ENCODE measurements at regions not wholly inside any gene's neighbourhood (a gene's known extent, or its start where the extent isn't known, plus 50 kb on each side); places are given as distances from the start of the nearest gene placed in this dataset.
A peak's percentile ranks its signal among the peaks of the same experiment; 100 is the strongest.

GRCh38 chr13:111911121-111911720, 155.7 kb upstream of the SOX1 start:
- no peak for DNase-seq

- DNase-seq = peak; percentile 57
Measured at GRCh38 chr13:111911754-111912452, 155.0 kb upstream of the SOX1 start.

GRCh38 chr13:111912453-111912866, 154.5 kb upstream of the SOX1 start:
- DNase-seq = no peak

DNA sequence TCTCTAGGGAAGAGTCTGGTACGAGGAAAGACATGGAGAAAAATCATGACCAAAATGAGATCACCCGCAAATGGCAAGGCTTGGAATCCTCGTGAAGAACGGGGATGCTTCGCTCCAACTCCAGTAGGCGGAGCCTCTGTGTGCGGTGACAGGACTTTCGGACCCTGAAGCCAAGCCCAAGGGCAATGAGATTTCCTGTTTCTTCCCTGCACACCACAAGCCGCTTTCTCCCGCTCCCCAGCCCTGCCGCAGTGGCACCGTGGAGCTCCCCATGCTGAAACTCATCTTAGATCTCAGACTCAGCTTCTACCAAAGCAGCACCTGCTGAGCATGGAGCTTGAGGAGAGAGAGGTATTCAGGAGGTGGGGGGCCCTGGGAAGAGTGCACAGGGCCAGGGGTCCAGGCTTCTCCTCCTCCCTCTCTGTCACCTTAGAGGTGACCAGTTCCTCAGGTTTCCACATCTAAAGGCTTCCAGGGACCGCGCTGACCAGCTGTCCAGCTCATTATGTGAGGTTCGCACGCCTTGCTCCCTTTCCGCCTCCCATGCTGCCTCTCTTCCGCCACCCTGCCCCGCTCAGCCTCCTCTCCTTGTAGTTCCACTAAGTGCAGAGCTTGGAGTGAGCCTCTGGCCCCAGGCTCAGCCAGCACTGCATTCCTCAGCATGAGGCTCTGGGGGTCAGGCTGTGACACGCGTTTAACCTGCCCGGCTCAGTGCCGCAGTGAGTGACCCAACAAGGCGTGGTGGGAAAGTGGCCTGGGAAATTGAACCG, 153.8 kb upstream of the SOX1 start:
- DNase-seq = no peak

GRCh38 chr13:111913761-111914140, 153.2 kb upstream of the SOX1 start:
- DNase-seq = no peak

- no peak for DNase-seq
Measured at GRCh38 chr13:111914241-111915103, 152.5 kb upstream of the SOX1 start.

DNA sequence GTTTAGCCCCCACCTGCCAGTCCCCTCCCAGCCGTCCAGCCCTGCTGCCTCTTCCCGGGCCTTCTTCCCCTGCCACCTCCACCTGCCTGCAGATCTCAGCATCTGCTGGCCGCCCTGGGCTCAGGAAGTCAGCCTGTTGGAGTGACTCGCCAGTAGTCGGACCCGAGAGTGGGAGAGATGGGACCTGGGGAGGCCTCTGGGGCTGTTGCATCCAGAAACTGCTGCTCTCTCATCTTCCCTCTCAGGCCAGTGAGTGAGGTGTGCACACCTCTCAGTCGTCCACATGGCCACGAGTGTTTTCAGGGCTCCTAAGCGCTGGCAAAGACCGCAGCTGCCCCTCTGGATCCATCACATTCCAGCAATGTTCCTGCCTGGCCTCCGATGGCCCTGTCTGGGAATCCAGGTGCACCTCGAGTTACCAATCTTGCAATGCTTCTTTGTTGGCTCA, 151.8 kb upstream of the SOX1 start:
- no peak for DNase-seq

DNA sequence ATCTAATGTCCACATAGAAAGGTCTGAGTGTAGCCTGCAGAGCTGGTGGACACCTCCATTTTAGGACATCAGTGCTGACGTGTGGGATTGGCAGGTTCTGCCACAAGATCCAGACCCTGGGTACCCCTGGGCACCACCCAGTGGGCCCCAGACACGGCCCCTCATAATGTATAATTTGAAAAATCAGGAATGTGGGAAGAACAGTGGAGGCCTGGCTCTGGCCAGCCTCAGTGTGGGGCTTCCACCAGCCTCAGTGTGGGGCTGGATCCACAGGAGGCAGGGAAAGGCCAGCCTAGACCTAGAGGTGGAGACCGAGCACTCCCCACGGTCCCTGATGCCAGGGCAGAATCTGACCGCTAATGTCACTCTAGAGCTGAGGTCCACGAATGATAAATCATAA, 150.7 kb upstream of the SOX1 start:
- no peak for DNase-seq

GRCh38 chr13:111917086-111917485, 149.9 kb upstream of the SOX1 start:
- DNase-seq = no peak

- no peak for DNase-seq
Measured at GRCh38 chr13:111917901-111918300, 149.0 kb upstream of the SOX1 start.

DNA sequence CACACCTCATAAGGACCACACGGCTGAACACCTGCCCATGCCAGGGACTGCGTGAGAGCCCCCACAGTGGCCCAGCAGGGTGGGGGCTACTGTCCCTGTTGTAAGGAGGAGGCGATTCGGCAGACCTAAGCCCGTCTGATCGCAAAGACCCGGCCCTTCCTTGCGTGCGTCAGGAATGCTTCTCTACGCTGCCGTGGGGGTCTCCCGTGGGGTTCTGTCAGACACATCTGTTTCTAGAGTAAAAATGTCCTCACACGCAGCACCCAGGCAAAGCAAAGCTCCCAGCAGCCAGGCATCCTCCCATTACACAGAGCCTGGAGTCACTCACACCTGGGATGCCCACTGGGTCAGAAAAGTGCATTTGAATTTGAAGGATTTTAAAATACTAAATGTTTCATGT, 147.7 kb upstream of the SOX1 start:
- DNase-seq = no peak

DNA sequence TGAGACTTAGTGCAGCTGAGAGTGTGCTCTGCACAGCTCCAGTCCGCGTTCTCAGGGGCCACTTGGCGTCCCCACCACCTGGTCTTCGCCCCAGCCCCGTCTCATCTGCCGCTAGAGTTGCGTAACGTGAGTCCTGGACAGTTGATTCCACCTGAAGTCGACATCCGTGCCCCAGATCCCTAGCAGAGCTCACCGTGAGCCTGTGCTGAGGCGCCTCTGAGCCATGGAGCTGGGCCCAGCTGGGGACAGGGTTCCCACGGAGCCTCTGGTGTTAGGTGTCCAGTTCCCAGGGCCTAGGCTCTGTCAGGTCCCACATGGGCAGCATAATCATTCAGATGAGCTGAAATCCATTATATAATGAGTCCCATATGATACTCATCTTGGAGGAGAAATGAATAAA, 147.1 kb upstream of the SOX1 start:
- no peak for DNase-seq

DNA sequence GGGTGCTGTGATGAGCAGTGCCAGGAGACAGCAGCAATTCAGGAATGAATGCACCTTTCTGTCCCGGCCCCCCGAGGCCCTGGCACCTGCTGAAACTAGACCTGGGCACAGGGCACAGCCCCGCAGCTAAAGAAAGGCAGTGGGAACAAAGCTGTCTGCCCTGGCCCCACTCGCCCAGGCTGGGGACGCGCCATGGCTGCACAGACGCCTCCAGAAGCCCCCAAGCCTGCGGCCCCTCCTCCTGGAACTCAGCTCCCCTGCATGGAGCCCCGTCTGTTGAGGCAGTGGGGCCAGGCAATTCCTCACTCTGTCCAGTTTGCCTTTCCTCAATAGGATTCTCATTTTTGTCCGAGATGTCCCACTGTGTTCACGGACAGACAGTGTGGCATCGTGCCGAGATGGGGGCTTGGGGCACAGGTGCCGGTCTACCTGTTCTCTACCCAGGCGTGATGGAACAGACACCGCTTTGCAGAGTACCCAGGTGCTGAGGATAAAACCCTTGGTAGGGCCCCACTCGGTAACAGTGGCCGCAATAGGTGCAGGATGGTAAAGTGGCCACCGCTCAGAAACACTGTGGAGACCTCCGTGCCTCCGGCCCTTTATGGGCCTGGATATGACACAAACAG, 146.5 kb upstream of the SOX1 start:
- no peak for DNase-seq

DNA sequence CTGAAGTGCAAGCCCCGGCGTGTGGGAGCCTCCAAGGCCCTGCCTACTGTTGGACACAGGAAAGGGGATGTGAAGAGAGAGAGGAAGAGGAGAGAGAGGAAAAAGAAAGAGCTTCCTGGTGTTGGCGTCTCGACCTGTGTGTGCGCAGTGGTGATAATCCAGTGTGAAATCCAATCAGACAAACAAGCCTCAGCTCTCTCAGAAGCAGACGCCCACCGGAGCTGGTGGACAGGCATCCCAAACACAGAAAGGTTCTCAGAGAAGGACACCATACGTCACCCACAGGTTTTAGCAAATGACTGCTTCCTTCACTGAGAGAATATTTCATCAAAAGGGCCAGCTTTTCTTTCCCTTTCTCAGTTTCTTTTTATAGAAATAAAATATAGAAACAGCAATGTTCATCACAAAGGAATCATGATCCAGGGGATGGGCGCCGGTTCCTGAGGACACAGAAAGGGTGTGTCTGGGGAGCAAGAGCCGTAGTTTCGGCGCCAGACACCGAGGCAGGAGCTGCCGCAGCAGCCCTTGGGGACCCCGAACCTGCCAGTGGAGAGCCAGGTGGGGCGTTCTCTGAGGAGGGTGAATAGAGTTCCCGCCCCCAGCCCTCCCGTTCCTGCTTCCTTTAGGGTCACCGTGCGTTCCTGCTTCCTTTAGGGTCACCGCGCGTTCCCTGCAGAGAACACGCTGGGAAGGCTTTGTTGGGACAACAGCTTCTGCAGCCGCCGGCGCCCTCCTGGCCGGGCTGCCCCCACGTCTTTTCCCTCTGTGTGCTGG, 145.8 kb upstream of the SOX1 start:
- no peak for DNase-seq

DNA sequence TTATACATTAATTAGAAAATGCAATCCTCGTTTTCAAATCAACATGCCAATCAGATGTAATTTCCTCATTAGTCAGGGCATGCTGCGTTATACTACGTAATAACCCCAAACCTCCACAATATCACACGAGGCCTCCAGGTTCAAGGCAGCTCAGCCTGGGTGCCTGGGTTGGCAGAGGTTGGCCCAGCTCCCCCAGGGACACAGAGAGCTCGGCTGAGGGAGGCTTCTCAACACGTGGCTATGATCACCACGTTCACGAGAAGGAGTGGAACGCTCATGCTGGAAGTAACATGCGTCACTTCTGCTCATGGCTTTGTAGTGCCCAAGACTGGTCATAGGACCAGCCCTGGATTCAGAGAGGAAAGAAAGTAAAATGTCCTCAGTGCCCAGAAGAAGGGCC, 144.9 kb upstream of the SOX1 start:
- DNase-seq = no peak

- DNase-seq = no peak
Measured at GRCh38 chr13:111923439-111923838, 143.5 kb upstream of the SOX1 start.

- no peak for DNase-seq
Measured at GRCh38 chr13:111923991-111924677, 142.8 kb upstream of the SOX1 start.

DNA sequence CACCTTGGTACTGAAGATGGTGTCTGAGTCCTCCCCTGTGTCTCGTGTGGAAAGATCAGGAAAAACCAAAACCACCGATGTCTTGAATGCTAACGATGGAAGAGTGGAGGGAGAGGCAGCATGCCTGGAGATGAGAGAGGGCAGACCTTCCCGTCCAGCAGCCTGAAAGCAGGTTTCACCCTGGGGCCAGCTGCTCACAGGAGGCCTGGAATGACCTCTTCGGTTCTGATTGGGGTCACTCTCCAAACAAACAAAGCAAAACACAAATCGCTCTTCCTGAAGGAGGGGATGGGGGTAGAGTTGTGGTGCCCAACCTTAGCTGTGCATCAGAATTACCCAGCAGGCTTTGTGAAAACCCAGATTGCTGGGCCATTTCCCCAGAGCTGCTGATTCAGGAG, 142.3 kb upstream of the SOX1 start:
- no peak for DNase-seq

DNA sequence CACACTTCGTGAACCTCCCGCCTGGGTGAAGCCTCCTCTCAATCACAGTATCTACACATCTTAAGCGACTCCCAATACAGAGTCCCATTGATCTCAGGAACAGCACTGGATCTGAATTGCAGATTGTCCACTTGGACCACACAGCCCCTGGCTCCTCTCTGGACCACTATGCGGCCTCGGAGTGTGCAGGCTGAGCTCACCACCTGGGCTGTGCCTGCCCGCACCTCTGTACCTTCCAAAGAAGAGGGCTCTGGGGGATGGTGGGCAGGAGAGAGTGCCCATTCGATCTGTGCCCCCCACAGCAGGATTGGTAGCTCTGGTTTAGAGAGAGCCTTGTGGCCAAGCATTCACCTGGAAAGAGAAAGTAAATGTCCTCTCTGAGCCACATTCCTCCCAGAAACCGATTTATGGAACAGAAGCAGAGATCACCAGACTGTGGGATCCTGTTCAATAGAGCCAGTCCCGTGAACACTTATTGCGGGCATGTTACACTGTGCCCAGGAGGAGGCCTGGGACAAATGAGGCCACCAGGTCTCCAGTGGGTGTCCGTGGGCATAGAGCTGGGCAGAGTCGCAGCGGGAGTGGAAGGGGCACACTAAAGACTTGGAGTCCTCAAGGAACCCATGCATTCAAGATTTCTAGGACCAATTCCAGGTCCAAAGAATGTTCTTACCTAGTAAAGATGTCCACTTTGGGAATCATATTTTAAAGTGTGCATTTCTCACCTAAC, 141.6 kb upstream of the SOX1 start:
- no peak for DNase-seq

- peak; percentile 48 for DNase-seq
Measured at GRCh38 chr13:111926501-111927180, 140.3 kb upstream of the SOX1 start.
